Heart left ventricle (tissue), 13 donors: ENCODE measurements at regions not wholly inside any gene's neighbourhood (a gene's known extent, or its start where the extent isn't known, plus 50 kb on each side); places are given as distances from the start of the nearest gene placed in this dataset.

Experiments
- CTCF ChIP-seq, 12 donors: fragments of 200-600 bp; sonication (generic) in 4 of 12; IDR thresholded peaks; one replicate each; pipeline versions ENCODE4 v1.5.0 to v1.8.0; 2018 to 2022; ENCODE audit warnings: antibody characterized with exemption in 12 of 12, mild to moderate bottlenecking in 5 of 12
- POLR2A ChIP-seq, 2 donors: fragments of 450-650 bp; IDR thresholded peaks; one replicate each; pipeline ENCODE4 v1.6.1; 2017; ENCODE audit warnings: antibody characterized with exemption in 2 of 2, mild to moderate bottlenecking in 2 of 2, moderate library complexity in 2 of 2
- donor health status: ischemic (EF 13 %, LVEDD 7.1; RV severe dilation, severe dysfunction).
- donor health status: DM: no; HTN: yes; CAD: no.
- donor health status: DM: no; HTN: no; CAD: no.
- donor health status: ischemic (EF 25% LVEDD 6.9; RV normal size, moderate dysfunction).
- donor health status: ischemic (EF 25% LVEDD 5.7; RV mildly dilated, moderate dysfunction).
- donor health status: ischemic (EF 35%, LVEDD 5.7; RV mildly dilated, moderate dysfunction).
- donor health status: nonischemic (EF 11% LVEDD 7.7; RV severe dilation, severe dysfunction).
- donor health status: DM: yes; HTN: yes; CAD: no.
- donor health status: PGD.
- donor health status: ischemic (EF 29% LVEDD 5.4; RV normal size, mild dysfunction).
- donor health status: nonischemic (EF 23%, LVEDD 6.1; RV moderate dilation, normal function).

GRCh38 chr20:16917636-16918035, 169.5 kb downstream of the OTOR start:
- TF ChIP-seq CTCF (IDR thresholded peaks at IDR 0.05) = no peak
- TF ChIP-seq POLR2A (IDR thresholded peaks at IDR 0.05) = no peak
